ENCODE measurements at regions not wholly inside any gene's neighbourhood (a gene's known extent, or its start where the extent isn't known, plus 50 kb on each side); places are given as distances from the start of the nearest gene placed in this dataset.
A peak's percentile ranks its signal among the peaks of the same experiment; 100 is the strongest.
"Not testable (repeated sequence)": the region's sequence is repeated elsewhere in the genome, so short reads cannot be mapped to it uniquely, and the experiment has no call there.

- H3K27ac ChIP-seq, result peak overlapping the region in 19 of 21 experiments; percentile 14 to 73 (median 53)
- H3K4me3 ChIP-seq, result peak overlapping the region in 1 of 7 experiments; percentile 3
Observed at GRCh38 chr6:138654715-138655634, 118.6 kb upstream of the CCDC28A start.

GRCh38 chr6:138655828-138656227 lies 117.7 kb upstream of the CCDC28A start:
- no peak overlapping the region for H3K4me3 ChIP-seq
- H3K27ac ChIP-seq, result peak overlapping the region in 16 of 21 experiments; percentile 6 to 73 (median 47)

GRCh38 chr6:138656364-138657064 lies 117.1 kb upstream of the CCDC28A start:
- no peak overlapping the region for H3K4me3 ChIP-seq
- peak overlapping the region in 7 of 21 experiments; percentile 16 to 73 (median 50) for H3K27ac ChIP-seq

GRCh38 chr6:138657065-138657425 lies 116.5 kb upstream of the CCDC28A start:
- H3K27ac ChIP-seq, result no peak overlapping the region
- H3K4me3 ChIP-seq, result no peak overlapping the region

GRCh38 chr6:138659998-138660397 lies 113.6 kb upstream of the CCDC28A start:
- Histone ChIP-seq H3K27ac (no peak overlapping the region), H3K4me3 (no peak overlapping the region)

GRCh38 chr6:138662471-138662870 lies 111.1 kb upstream of the CCDC28A start:
- H3K27ac ChIP-seq, result peak overlapping the region in 9 of 21 experiments; percentile 9 to 62 (median 52)
- no peak overlapping the region for H3K4me3 ChIP-seq

GRCh38 chr6:138663892-138664291 lies 109.7 kb upstream of the CCDC28A start:
- Histone ChIP-seq H3K27ac (peak overlapping the region in 1 of 21 experiments; percentile 7), H3K4me3 (no peak overlapping the region)

GRCh38 chr6:138664745-138665144 lies 108.8 kb upstream of the CCDC28A start:
- no peak overlapping the region for H3K4me3 ChIP-seq
- peak overlapping the region in 1 of 21 experiments; percentile 7 for H3K27ac ChIP-seq

- Histone ChIP-seq H3K4me3 (no peak overlapping the region), H3K27ac (no peak overlapping the region)
Observed at GRCh38 chr6:138666636-138667035, 106.9 kb upstream of the CCDC28A start.

GRCh38 chr6:138667408-138667807 lies 106.2 kb upstream of the CCDC28A start:
- no peak overlapping the region for H3K27ac ChIP-seq
- H3K4me3 ChIP-seq, result no peak overlapping the region

GRCh38 chr6:138671351-138671750 lies 102.2 kb upstream of the CCDC28A start:
- Histone ChIP-seq H3K4me3 (no peak overlapping the region), H3K27ac (no peak overlapping the region)

- Histone ChIP-seq H3K27ac (peak overlapping the region in 3 of 21 experiments; percentile 3 to 58 (median 34)), H3K4me3 (no peak overlapping the region)
Observed at GRCh38 chr6:138673346-138674014, 100.1 kb upstream of the CCDC28A start.

GRCh38 chr6:138674444-138674843 lies 99.1 kb upstream of the CCDC28A start:
- H3K27ac ChIP-seq, H3K4me3 ChIP-seq: not testable (repeated sequence)

- Histone ChIP-seq H3K4me3 (no peak overlapping the region), H3K27ac (peak overlapping the region in 1 of 21 experiments; percentile 31)
Observed at GRCh38 chr6:138677538-138677937, 96.0 kb upstream of the CCDC28A start.

GRCh38 chr6:138678168-138678567 lies 95.4 kb upstream of the CCDC28A start:
- H3K4me3 ChIP-seq, result no peak overlapping the region
- H3K27ac ChIP-seq, result no peak overlapping the region

- H3K4me3 ChIP-seq, result no peak overlapping the region
- no peak overlapping the region for H3K27ac ChIP-seq
Observed at GRCh38 chr6:138680085-138680484, 93.5 kb upstream of the CCDC28A start.

GRCh38 chr6:138681627-138682026 lies 91.9 kb upstream of the CCDC28A start:
- Histone ChIP-seq H3K4me3 (no peak overlapping the region), H3K27ac (no peak overlapping the region)

GRCh38 chr6:138682704-138683527 lies 90.7 kb upstream of the CCDC28A start:
- Histone ChIP-seq H3K4me3 (no peak overlapping the region), H3K27ac (peak overlapping the region in 20 of 21 experiments; percentile 30 to 89 (median 78))

GRCh38 chr6:138685257-138685656 lies 88.3 kb upstream of the CCDC28A start:
- H3K27ac ChIP-seq, result peak overlapping the region in 9 of 21 experiments; percentile 4 to 49 (median 16)
- H3K4me3 ChIP-seq, result no peak overlapping the region
